CD1c-positive myeloid dendritic cell (primary cell): ENCODE measurements at regions not wholly inside any gene's neighbourhood (a gene's known extent, or its start where the extent isn't known, plus 50 kb on each side); places are given as distances from the start of the nearest gene placed in this dataset.

Experiments
- DNase-seq: peaks from one replicate; pipeline ENCODE4 v3.0.0-alpha.2; 2016; ENCODE audit errors: extremely low spot score

DNA sequence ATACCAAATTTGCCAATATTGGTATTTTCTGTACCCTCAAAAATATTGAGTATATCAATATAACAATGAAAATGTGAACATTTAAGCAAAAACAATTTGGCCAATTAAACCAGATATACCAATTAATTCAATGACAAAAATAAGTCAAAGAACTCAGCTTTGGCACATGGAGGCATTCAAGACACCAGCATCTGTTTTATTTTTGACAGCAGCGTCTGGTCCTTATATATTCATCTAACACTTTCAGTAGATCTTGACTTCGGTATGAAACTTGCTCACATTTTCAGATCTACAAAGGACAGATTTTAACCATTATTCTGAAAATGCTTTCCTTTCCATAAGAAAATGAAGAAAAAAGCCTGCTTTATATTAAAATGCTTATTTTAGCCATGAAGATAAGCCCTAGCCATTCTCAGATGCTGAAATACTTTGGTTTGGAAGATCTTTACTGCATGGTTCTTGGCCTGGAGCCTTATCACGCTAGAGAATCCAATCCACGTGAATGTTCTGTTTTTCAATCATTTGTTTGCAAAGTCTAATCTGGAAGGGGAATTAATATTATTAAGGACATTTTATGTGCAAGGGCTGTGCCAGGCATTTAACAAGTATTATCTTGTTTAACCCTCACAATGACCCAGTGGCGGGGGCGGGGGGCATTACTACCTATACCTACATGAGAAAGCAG lies 132.2 kb downstream of the DLEU7 start:
- no peak for DNase-seq

DNA sequence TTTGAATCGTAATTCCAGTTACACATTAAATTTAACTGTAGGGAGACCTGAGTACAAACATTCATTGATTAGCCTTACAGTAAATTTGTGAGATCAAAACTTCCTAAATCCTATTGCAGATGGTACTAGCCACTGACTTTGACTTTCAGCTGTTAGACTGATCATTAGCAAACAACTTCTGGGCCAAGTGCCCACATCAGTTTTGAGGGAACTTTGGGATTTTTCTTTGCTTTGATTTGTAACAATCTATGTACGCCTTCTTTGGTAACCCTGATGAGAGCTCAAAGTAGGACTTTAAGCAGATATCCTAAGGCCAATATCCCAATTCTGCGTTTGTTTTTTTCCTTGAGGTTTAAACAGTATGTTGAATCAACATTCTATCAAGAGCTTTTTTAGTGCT lies 131.5 kb downstream of the DLEU7 start:
- no peak for DNase-seq

- DNase-seq: peak; percentile 7
Observed at GRCh38 chr13:50712456-50712855, 131.0 kb downstream of the DLEU7 start.

DNA sequence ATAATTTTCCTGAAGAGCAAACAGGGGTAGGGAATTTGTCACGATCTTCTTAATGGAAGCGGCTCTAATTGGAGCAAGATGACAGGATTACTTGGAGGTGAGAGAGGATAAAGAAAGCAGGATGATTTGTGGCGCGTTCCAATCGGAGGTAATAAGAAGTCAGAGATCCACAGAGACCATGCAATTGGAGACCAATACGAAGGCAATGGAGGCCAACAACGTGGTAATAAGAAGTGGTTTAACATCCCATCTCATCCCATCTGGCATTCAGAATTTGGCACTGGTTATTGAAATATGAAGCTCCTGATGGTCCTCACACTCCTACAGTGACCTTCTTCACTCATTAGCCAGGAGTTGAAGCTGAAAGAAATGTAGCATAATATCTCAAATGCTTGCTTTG lies 130.6 kb downstream of the DLEU7 start:
- no peak for DNase-seq

DNA sequence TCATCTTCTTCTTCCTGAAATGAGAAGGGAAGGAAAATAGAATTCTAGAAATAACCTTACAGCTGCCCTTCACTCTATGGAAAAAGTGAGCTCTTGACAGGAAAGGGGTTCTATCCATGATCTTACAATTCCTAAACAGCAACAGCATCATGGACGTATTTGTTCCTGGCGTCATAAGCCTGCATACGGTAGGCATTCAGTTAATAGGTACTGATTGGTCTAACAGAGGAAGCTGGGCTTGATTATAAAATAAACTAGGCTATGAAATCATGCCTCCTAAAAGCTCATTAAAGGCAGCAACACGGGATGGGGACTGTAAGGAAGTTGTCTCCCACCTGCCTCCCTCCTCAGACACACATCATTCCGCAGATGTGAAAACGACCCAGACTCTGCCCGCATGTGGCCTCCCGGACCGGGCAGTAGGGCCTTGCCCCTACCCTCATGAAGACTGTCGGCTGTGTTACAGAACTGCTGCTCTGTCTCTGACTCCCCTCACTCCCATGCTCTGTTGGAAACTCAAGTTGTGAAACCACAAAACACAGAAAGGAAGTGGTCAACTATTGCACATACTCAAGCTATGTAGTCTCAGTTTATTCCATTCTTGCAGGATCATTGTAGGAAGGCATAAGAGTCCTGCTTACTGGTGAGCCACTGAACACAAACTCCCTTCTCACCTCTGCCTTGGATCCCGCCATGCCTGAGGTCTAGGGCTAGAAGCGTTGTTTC lies 129.8 kb downstream of the DLEU7 start:
- peak; percentile 86 for DNase-seq

GRCh38 chr13:50714891-50715290 lies 128.6 kb downstream of the DLEU7 start:
- peak; percentile 9 for DNase-seq

DNA sequence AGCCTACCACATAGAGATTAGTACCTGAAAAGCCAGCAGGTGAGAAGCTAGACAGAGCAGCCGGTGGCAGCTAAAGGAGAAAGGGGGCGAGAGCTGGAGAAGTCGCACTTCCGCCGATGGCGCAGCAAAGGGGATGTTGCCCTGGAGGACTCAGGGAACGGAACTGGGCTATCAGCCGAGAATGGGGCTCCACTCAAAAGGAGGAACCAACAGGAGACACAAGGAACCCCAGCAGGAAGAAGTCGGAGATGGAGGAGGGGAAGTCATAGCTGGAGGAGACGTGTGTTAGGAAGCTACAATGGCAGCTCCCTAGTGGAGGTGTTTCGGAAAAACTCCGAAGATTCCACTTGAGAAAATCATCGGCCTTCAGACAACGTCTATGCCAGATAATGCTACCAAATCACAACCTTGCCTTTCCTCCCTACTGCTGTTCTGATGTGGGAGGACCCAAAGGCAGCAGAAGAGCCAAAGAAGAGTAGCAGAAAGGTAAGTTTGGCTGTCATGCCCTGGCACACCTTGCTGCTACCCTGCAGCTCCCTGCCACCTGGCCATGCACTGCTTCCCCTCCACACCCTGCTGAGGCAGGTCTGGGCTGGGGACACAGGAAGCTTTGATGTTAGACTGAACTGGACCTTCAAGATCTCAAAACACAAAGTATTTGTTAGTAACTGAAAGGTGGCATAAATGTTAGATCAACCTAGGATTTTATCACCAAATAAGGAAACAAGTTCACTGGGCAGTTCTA lies 127.9 kb downstream of the DLEU7 start:
- peak; percentile 90 for DNase-seq

DNA sequence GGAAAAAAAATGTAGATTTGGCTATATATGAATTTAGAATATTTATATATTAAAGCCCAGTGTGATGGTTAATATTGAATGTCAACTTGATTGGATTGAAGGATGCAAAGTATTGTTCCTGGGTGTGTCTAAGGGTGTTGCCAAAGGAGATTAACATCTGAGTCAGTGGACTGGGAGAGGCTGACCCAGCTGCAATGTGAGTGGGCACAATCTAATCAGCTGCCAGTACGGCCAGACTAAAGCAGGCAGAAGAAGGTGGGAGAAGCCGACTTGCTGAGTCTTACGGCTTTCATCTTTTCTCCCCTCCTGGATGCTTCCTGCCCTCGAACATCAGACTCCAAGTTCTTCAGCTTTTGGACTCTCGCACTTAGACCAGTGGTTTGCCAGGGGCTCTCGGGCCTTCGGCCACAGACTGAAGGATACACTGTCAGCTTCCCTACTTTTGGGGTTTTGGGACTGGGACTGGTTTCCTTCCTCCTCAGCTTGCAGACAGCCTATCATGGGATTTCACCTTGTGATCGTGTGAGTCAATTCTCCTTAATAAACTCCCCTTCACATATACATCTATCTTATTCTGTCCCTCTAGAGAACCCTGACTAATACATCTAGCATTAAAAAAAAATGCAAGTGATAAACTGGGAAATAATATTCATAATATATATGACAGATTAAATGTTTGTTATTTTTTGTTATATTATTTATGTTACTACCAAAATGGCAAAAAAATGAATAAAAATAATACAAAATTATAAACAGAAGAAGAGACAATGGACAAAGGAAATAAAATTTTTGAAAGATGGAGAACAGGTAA lies 122.4 kb downstream of the DLEU7 start:
- peak; percentile 20 for DNase-seq

DNA sequence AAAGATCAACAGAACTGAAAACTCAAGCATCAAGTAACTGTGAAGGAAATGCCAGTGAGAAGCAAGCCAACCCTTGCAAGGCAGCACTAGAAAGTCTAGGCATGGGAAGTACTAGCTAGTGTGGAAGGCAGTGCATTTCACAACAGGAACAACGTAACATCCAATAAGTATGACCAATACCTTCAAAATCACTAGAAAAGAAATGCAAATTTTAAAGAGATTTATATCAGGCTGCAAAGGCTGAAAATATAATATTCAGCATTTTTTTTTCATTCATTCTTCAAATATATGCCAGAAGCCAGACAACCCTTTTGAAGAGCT lies 121.9 kb downstream of the DLEU7 start:
- DNase-seq: peak; percentile 8

GRCh38 chr13:50722440-50723125 lies 120.9 kb downstream of the DLEU7 start:
- no peak for DNase-seq

DNA sequence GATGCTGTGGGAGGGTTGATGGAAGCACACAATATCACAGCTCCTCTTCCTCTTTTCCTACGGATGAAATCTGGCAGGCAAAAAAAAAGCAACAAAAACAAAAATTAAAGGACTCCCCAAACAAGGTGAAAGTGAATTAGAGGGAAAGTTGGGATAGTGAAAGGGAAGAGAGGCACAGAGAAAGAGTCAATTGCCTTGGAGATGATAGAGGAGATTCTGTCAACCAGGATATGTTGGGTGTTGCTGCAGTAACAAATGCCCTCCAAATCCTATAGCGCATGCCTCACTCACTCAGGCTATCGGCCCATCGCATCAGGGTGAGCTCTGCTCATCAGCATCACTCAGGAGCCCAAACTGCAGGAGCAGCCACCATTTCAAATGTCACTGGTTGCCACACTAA lies 119.1 kb downstream of the DLEU7 start:
- no peak for DNase-seq

DNA sequence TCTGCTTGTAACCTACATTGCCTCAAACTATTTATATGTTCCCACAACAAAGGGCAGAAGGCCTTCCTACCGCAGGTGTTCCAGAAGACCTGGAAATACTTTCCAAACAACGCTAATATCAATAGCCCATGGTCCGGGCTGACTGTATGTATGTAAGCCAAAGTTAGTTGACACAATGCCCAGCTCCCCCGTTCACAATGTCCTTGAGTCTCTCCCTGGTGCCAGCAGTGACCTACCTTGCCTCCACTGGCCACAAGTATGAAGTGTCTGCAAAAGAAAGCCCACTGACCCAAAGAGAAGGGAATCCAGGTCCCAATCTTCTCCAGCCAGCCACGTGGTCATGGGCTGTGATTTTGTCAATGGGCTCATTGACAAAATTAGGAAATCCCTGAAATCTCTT lies 118.6 kb downstream of the DLEU7 start:
- DNase-seq: no peak

DNA sequence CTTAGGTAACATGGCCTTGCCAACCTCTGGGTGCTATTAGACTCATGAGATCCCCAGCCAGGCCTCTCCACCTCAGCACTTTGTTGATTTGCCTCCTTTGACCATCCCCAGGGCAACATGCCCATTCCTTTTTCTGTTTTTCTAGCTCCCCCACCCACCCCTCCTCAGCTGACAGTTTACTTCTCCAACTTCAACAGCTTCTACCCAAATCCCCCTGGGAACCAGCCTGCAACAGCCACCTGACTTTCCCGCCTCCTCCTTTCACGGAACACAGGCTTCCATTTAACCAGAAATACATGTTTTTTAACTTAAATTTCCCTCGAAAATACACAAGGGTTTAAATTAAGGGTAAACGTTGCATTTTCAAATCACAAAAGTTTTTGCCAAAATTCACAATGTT lies 117.3 kb downstream of the DLEU7 start:
- no peak for DNase-seq

DNA sequence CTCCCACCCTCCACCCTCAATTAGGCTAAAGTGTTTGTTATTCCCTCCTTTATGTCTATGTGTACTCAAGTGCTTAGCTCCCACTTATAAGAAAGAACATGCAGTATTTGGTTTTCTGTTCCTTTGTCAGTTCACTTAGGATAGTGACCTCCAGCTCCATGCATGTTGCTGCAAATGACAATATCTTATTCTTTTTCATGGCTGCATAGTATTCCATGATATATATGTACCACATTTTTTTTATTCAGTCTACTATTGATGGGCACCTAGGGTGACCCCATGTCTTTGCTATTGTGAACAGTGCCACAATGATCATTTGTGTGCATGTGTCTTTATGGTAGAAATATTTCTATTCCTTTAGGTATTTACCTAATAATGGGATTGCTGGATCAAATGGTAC lies 114.3 kb downstream of the DLEU7 start:
- no peak for DNase-seq

DNA sequence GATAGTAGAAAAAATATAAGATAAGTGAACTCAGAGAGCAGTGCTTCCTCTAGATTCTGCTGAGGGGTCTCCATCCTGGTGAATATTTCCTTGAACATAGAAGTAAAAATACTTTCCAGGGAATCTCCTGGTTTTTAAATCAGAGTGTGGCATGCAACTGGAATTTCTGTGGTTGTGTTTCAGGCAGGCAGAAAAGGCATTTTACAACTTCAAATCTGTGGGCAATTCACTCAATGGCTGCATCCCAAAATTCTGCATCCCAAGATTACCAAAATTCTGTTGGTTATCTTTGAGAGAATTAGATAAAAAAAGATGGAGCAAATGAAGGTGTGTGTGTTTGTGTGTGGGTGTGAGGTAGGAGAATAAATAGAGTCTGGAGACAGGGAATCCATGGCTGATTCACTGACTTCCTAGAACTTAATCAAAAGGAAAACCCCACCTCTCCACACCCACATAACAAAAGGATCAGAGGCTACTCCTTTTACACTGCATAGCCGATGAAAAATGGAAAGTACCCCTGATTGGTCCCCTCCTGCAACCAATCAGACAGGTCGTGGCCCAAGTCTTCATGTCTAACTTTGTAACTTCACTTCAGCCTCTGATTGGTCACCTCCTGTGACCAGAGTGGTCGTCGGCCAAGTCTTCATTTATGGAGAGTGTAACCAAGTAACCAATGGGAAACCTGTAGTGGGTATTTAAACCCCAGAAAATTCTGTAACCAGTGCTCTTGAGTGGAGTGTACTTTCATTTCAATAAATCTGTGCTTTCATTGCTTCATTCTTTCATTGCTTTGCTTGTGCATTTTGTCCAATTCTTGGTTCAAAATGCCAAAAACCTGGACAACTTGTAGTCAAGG lies 112.8 kb downstream of the DLEU7 start:
- no peak for DNase-seq

DNA sequence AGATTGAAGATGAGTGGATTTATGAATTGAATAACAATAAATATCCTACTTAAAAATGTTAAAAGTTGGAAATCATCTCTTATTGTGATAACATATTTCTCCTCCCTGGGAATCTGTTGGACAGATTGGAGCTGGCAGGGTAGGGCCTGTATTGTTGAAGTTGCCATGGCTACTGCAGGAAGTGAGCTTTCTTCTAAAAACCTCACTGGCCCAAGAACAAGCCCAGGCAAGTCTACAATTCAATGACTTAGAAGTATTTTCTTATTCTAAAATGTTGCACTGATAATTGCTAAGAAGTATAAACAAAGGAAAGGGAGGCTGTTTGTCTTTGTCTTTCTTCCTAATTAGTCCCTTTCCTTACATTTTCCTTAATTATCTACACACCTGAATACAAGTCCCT lies 112.1 kb downstream of the DLEU7 start:
- no peak for DNase-seq

DNA sequence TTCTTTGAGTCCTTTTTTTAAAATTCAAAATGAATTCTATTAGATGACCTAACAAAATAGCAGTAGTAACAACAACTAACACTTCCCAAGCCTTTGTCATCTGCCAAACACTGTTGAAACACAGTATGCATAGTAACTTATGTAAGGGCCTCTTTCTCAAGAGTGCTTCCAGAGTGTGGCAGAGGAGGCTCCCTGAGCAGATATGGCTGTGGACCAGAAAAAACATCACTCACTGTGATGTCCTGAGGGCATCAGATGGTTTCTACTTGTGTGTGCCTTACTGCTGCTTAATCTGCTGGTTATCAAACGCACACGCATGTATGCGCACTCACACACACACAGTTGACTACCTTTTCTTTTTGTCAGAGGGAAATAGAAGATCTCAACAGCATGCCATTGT lies 110.8 kb downstream of the DLEU7 start:
- no peak for DNase-seq

- no peak for DNase-seq
Observed at GRCh38 chr13:50733392-50733791, 110.1 kb downstream of the DLEU7 start.

- no peak for DNase-seq
Observed at GRCh38 chr13:50735071-50735470, 108.4 kb downstream of the DLEU7 start.

DNA sequence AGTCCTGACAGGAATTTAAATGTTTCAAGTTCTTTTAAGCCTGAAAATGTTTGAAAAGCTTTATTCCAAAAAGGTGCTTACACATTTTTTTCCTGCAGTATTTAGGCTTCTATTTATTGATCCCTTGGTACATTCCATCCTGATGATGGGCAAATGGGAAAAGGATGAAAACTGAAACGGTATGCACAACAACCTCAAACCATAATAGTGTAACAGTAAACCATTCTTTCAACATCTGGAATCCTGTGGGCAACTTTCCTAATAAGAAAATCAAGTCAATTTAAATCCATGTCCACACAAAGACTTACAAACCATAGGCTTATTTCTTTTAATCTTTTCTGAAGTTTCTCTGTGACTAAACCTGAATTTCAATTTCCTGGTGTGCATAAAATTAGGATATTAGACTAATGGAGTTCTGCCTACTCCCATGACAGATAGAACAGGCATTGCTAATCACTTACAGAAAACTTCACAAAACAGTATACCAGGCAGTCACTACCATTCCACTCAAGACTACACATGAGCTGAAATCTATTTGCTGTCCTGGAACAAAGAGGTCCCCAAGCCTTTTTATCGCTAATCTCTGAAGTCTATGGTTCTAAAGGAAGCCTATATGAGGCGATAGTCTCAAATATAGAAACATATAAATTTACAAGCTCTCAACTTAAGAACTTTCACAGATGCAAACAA lies 103.3 kb downstream of the DLEU7 start:
- no peak for DNase-seq
